Eye (tissue), 1 donor: ENCODE measurements at regions not wholly inside any gene's neighbourhood (a gene's known extent, or its start where the extent isn't known, plus 50 kb on each side); places are given as distances from the start of the nearest gene placed in this dataset.
A peak's percentile ranks its signal among the peaks of the same experiment; 100 is the strongest.
"Not testable (repeated sequence)": the region's sequence is repeated elsewhere in the genome, so short reads cannot be mapped to it uniquely, and the experiment has no call there.

Experiments used
- DNase-seq: peaks from one replicate; pipeline ENCODE4 v3.0.0-alpha.2; 2015

- peak; percentile 91 for DNase-seq
These were observed 1505.1 kb upstream of the SLC10A2 start for GRCh38 chr13:104571161-104571892.

- DNase-seq, result no peak
These were observed 1500.9 kb upstream of the SLC10A2 start for GRCh38 chr13:104567114-104567513.

- no peak for DNase-seq
These were observed 1499.7 kb upstream of the SLC10A2 start for GRCh38 chr13:104565888-104566287.

- no peak for DNase-seq
These were observed 1487.7 kb upstream of the SLC10A2 start for GRCh38 chr13:104553896-104554295.

GRCh38 chr13:104553186-104553585 lies 1487.0 kb upstream of the SLC10A2 start:
- no peak for DNase-seq

- DNase-seq, result no peak
These were observed 1468.6 kb upstream of the SLC10A2 start for GRCh38 chr13:104534847-104535246.

GRCh38 chr13:104532132-104532531 lies 1465.9 kb upstream of the SLC10A2 start:
- DNase-seq, result no peak

GRCh38 chr13:104530741-104531140 lies 1464.5 kb upstream of the SLC10A2 start:
- DNase-seq, result peak; percentile 26

- DNase-seq, result no peak
These were observed 1460.3 kb upstream of the SLC10A2 start for GRCh38 chr13:104526561-104526960.

- no peak for DNase-seq
These were observed 1459.2 kb upstream of the SLC10A2 start for GRCh38 chr13:104525467-104525866.

- DNase-seq, result no peak
These were observed 1456.2 kb upstream of the SLC10A2 start for GRCh38 chr13:104522235-104523072.

- DNase-seq, result no peak
These were observed 1444.2 kb upstream of the SLC10A2 start for GRCh38 chr13:104510422-104510821.

GRCh38 chr13:104493502-104493901 lies 1427.3 kb upstream of the SLC10A2 start:
- not testable (repeated sequence) for DNase-seq

- DNase-seq, result no peak
These were observed 1425.7 kb upstream of the SLC10A2 start for GRCh38 chr13:104491916-104492315.

GRCh38 chr13:104487006-104487405 lies 1420.8 kb upstream of the SLC10A2 start:
- DNase-seq, result peak; percentile 14

GRCh38 chr13:104485571-104485970 lies 1419.4 kb upstream of the SLC10A2 start:
- DNase-seq, result no peak

GRCh38 chr13:104483631-104484030 lies 1417.4 kb upstream of the SLC10A2 start:
- no peak for DNase-seq

- DNase-seq, result no peak
These were observed 1411.0 kb upstream of the SLC10A2 start for GRCh38 chr13:104477261-104477660.

- no peak for DNase-seq
These were observed 1407.7 kb upstream of the SLC10A2 start for GRCh38 chr13:104473936-104474335.

- no peak for DNase-seq
These were observed 1399.8 kb upstream of the SLC10A2 start for GRCh38 chr13:104466016-104466415.

- DNase-seq, result no peak
These were observed 1394.8 kb upstream of the SLC10A2 start for GRCh38 chr13:104461049-104461448.

- DNase-seq, result no peak
These were observed 1394.3 kb upstream of the SLC10A2 start for GRCh38 chr13:104460554-104460953.

- DNase-seq, result no peak
These were observed 1383.8 kb upstream of the SLC10A2 start for GRCh38 chr13:104450006-104450405.

- DNase-seq, result no peak
These were observed 1381.1 kb upstream of the SLC10A2 start for GRCh38 chr13:104447348-104447747.
